K562 (cell line): ENCODE measurements at regions not wholly inside any gene's neighbourhood (a gene's known extent, or its start where the extent isn't known, plus 50 kb on each side); places are given as distances from the start of the nearest gene placed in this dataset.

Experiments
- ATAC-seq: fragments of 200-7000 bp; cut with Tn5 transposase; 3 replicates; pipeline ENCODE4 v1.9.1; 2020; ENCODE audit warnings: moderate library complexity
- BruUV-seq: library from RNA; stranded (reverse); fragments of 400-500 nt; replicated peaks from 2 replicates; lab custom pipeline; 2021; lab: Mats Ljungman, UMichigan
- CTCF ChIA-PET: fragments of 300-600 bp; formaldehyde crosslinking; extraction: SDS; loops from one replicate; lab custom pipeline; 2021; ENCODE audit warnings: low intra/inter-chr PET ratio; lab: Yijun Ruan, JAX
- POLR2A ChIA-PET: fragments of 300-600, 350-650 bp; sonication (Branson Sonifier 250); formaldehyde crosslinking; extraction: SDS; loops from one replicate; lab custom pipeline; 2021; ENCODE audit warnings: antibody characterized with exemption, inconsistent platforms; lab: Yijun Ruan, JAX
- DNase-seq, 4 experiments: peaks; one replicate each; pipeline versions ENCODE4 v3.0.0 to v3.0.0-alpha.2; 2011 to 2018; ENCODE audit warnings: low spot score in 3 of 4, mixed read lengths in 3 of 4; ENCODE audit errors: extremely low read depth in 1 of 4
- FAIRE-seq: peaks from 2 replicates; lab custom pipeline; 2011; peaks lifted over from hg19 to GRCh38; lab: Jason Lieb, UNC
- H2AFZ ChIP-seq: 2 replicates; pipeline ENCODE4 v1.6.0; 2011; ENCODE audit warnings: low read depth, low read length, control low read depth, inconsistent platforms
- H3K27ac ChIP-seq: fragments of 200-600 bp; 3 replicates; pipeline ENCODE4 v1.8.0; 2011; ENCODE audit warnings: low read depth, mild to moderate bottlenecking, control low read depth, inconsistent platforms, low read length, moderate library complexity, mixed read lengths; ENCODE audit errors: extremely low read depth
- H3K27me3 ChIP-seq, 2 experiments: fragments of 300-600 bp in 1 of 2; 2 replicates in 1 of 2; 3 replicates in 1 of 2; pipeline versions ENCODE4 v1.6.0 to v1.8.0; 2011; ENCODE audit warnings: inconsistent platforms in 2 of 2, low read length in 2 of 2, mild to moderate bottlenecking in 1 of 2, mixed read lengths in 1 of 2, moderate library complexity in 1 of 2; ENCODE audit not compliant: control insufficient read depth in 2 of 2, insufficient read depth in 2 of 2
- H3K36me3 ChIP-seq: fragments of 300-600 bp; 3 replicates; pipeline ENCODE4 v1.8.0; 2011; ENCODE audit warnings: mild to moderate bottlenecking, low read length, inconsistent platforms; ENCODE audit not compliant: control insufficient read depth, insufficient read depth
- H3K4me1 ChIP-seq, 2 experiments: fragments of 200-600 bp in 1 of 2; replicated peaks in 1 of 2; 2 replicates in 1 of 2; 3 replicates in 1 of 2; pipeline versions ENCODE4 v1.5.1 to v1.8.0; 2011; ENCODE audit warnings: inconsistent platforms in 2 of 2, low read length in 2 of 2, mild to moderate bottlenecking in 1 of 2, mixed read lengths in 1 of 2, moderate library complexity in 1 of 2; ENCODE audit not compliant: control insufficient read depth in 2 of 2, insufficient read depth in 2 of 2
- H3K4me2 ChIP-seq: 2 replicates; pipeline ENCODE4 v1.6.1; 2011; ENCODE audit warnings: low read length, control low read depth, inconsistent platforms, mixed read lengths; ENCODE audit not compliant: insufficient read depth
- H3K4me3 ChIP-seq: fragments of 200-600 bp; sonication (generic), shearing (Covaris generic); 2 replicates; pipeline ENCODE4 v1.5.1; 2016; ENCODE audit warnings: control low read depth, inconsistent platforms
- H3K79me2 ChIP-seq: fragments of 200-600 bp; 3 replicates; pipeline ENCODE4 v1.8.0; 2011; ENCODE audit warnings: low read length, inconsistent platforms; ENCODE audit not compliant: control insufficient read depth, insufficient read depth
- H3K9ac ChIP-seq, 2 experiments: 2 replicates each; pipeline versions ENCODE4 v1.6.0 to v1.6.1; 2011; ENCODE audit warnings: low read depth in 2 of 2, low read length in 2 of 2, control low read depth in 1 of 2, inconsistent platforms in 1 of 2, mild to moderate bottlenecking in 1 of 2, mixed read lengths in 1 of 2; ENCODE audit not compliant: insufficient read depth in 1 of 2
- H3K9me1 ChIP-seq: one replicate; pipeline ENCODE4 v1.6.0; 2011; ENCODE audit warnings: inconsistent platforms, mild to moderate bottlenecking, low read length, moderate library complexity; ENCODE audit not compliant: control insufficient read depth, insufficient read depth
- H3K9me3 ChIP-seq: replicated peaks from 2 replicates; pipeline ENCODE4 v1.5.1; 2011; ENCODE audit warnings: low read depth, low read length, inconsistent platforms; ENCODE audit not compliant: control insufficient read depth, insufficient read depth
- H4K20me1 ChIP-seq: replicated peaks from 2 replicates; pipeline ENCODE4 v1.6.1; 2011; ENCODE audit warnings: low read length, inconsistent platforms, mixed read lengths; ENCODE audit not compliant: control insufficient read depth, insufficient read depth
- ATF4 ChIP-seq: fragments of 450-650 bp; formaldehyde crosslinking; IDR thresholded peaks from 2 replicates; pipeline ENCODE4 v1.4.0; 2022; ENCODE audit warnings: mild to moderate bottlenecking, moderate library complexity
- ETV5 ChIP-seq: sonication (generic); formaldehyde crosslinking; IDR thresholded peaks from 2 replicates; pipeline ENCODE4 v1.4.0; 2020; ENCODE audit warnings: low read depth, mild to moderate bottlenecking, missing genetic modification reagents
- NR0B1 ChIP-seq: fragments of 450-650 bp; IDR thresholded peaks from one replicate; pipeline ENCODE4 v1.6.1; 2018; ENCODE audit warnings: mild to moderate bottlenecking, moderate library complexity; ENCODE audit not compliant: partially characterized antibody
- SFPQ ChIP-seq: fragments of 200-400 bp; formaldehyde crosslinking; IDR thresholded peaks from 2 replicates; pipeline ENCODE4 v1.6.1; 2017; ENCODE audit warnings: mild to moderate bottlenecking, low read depth, low read length, moderate library complexity
- ZBTB40 ChIP-seq, 2 experiments: fragments of 450-650 bp in 1 of 2; sonication (generic) in 1 of 2; formaldehyde crosslinking in 1 of 2; IDR thresholded peaks; 2 replicates each; pipeline versions ENCODE4 v1.7.1 to v1.9.0; 2016 to 2022; ENCODE audit warnings: inconsistent platforms in 1 of 2, mild to moderate bottlenecking in 1 of 2, missing genetic modification reagents in 1 of 2
- ZNF282 ChIP-seq: sonication (generic); formaldehyde crosslinking; IDR thresholded peaks from 2 replicates; pipeline ENCODE4 v1.8.1; 2023; ENCODE audit warnings: missing genetic modification reagents
- WGBS: fragments of 100-300 bp; shearing (Covaris generic); methylation state at CpG from one replicate; pipeline ENCODE4 v1.1.6; 2016; ENCODE audit warnings: low coverage, mixed read lengths; ENCODE audit not compliant: insufficient coverage; ENCODE audit errors: missing lambda C conversion rate; 5-methylcytosine and 5-hydroxymethylcytosine counted together
- in situ Hi-C: fragments of 300-500 bp; cut with MboI; formaldehyde crosslinking; loops from 4 replicates; pipeline ENCODE4 v1.15.0; 2018; ENCODE audit warnings: inconsistent platforms, mixed read lengths
- intact Hi-C: fragments of 100-400 bp; cut with micrococcal nuclease; formaldehyde crosslinking; loops from 2 replicates; pipeline ENCODE4 v1.14.2; 2022

GRCh38 chr2:74063486-74063885 lies 78.8 kb downstream of the TET3 start:
- H3K4me1 ChIP-seq: peaks cover 7 to 8% of the 10 kb centered on the region in 2 experiments; a peak in 4 of 5 replicates
- CTCF ChIA-PET: no interaction called here
- TF ChIP-seq SFPQ: no peak
- no peak for TF ChIP-seq ETV5 (CRISPR knock-in tag)
- TF ChIP-seq ATF4 (CRISPR knock-in tag): no peak
- no peak for TF ChIP-seq ZNF282 (CRISPR knock-in tag)
- no peak for TF ChIP-seq ZBTB40 (IDR thresholded peaks at IDR 0.05)
- TF ChIP-seq ZBTB40 (CRISPR knock-in tag; IDR thresholded peaks at IDR 0.05): no peak
- no peak for TF ChIP-seq NR0B1

More at GRCh38 chr2:74063486-74063885, 78.8 kb downstream of the TET3 start:
- no peak overlapping the region for H3K9ac ChIP-seq
- H3K4me3 ChIP-seq: no peak overlapping the region
- WGBS: 91% methylated on average over 3 of the region's 3 CpGs
- no peaks in the 10 kb centered on the region for H3K9me3 ChIP-seq
- in situ Hi-C loops: no loop called here
- no peak overlapping the region for H3K27ac ChIP-seq
- no peak overlapping the region for H2AFZ ChIP-seq
- peaks cover 15% of the 10 kb centered on the region for H3K79me2 ChIP-seq
- no TSS peak for BruUV-seq
- H3K9me1 ChIP-seq: no peaks in the 10 kb centered on the region
- peaks cover 9% of the 10 kb centered on the region; the same call in 1 of the 3 replicates for H3K36me3 ChIP-seq
- POLR2A ChIA-PET: no interaction called here
- no peak for FAIRE-seq
- H3K4me2 ChIP-seq: no peak overlapping the region
- no peaks in the 10 kb centered on the region for H4K20me1 ChIP-seq
- intact Hi-C loops: no loop called here
- no peaks in the 10 kb centered on the region for H3K27me3 ChIP-seq
- ATAC-seq: no peak
- no peak for DNase-seq
